ENCODE measurements at regions not wholly inside any gene's neighbourhood (a gene's known extent, or its start where the extent isn't known, plus 50 kb on each side); places are given as distances from the start of the nearest gene placed in this dataset.

GRCh38 chrX:116379854-116380253, 56.6 kb upstream of the SLC6A14 start:
- TF ChIP-seq EZH2 (IDR thresholded peaks at IDR 0.05) (no peak), POLR2AphosphoS5 (IDR thresholded peaks at IDR 0.05; ENCODE audit: borderline replicate concordance, low read depth, low read length) (no peak)
